HG02884 (cell line): ENCODE measurements at regions not wholly inside any gene's neighbourhood (a gene's known extent, or its start where the extent isn't known, plus 50 kb on each side); places are given as distances from the start of the nearest gene placed in this dataset.
"Not testable (repeated sequence)": the region's sequence is repeated elsewhere in the genome, so short reads cannot be mapped to it uniquely, and the experiment has no call there.

Experiments used
- ATAC-seq: cut with Tn5 transposase; IDR thresholded peaks from one replicate; pipeline ENCODE4 v1.9.1; 2021; ENCODE audit warnings: mild to moderate bottlenecking, moderate library complexity; ENCODE audit not compliant: unreplicated experiment

GRCh38 chr3:75434276-75434912 is 229.7 kb upstream of the FRG2C start:
- not testable (repeated sequence) for ATAC-seq

GRCh38 chr3:75434913-75435793 is 229.0 kb upstream of the FRG2C start:
- ATAC-seq = peak; percentile 96

GRCh38 chr3:75435794-75436400 is 228.2 kb upstream of the FRG2C start:
- ATAC-seq = not testable (repeated sequence)

- ATAC-seq = not testable (repeated sequence)
These were observed 223.1 kb upstream of the FRG2C start for GRCh38 chr3:75440986-75441385.

- ATAC-seq = not testable (repeated sequence)
These were observed 219.5 kb upstream of the FRG2C start for GRCh38 chr3:75444634-75445033.

- ATAC-seq = not testable (repeated sequence)
These were observed 218.9 kb upstream of the FRG2C start for GRCh38 chr3:75445234-75445633.

GRCh38 chr3:75446948-75447347 is 217.2 kb upstream of the FRG2C start:
- not testable (repeated sequence) for ATAC-seq

GRCh38 chr3:75453328-75453727 is 210.8 kb upstream of the FRG2C start:
- ATAC-seq = not testable (repeated sequence)

- not testable (repeated sequence) for ATAC-seq
These were observed 210.3 kb upstream of the FRG2C start for GRCh38 chr3:75453839-75454238.

GRCh38 chr3:75474530-75474929 is 189.6 kb upstream of the FRG2C start:
- not testable (repeated sequence) for ATAC-seq

GRCh38 chr3:75496600-75496999 is 167.5 kb upstream of the FRG2C start:
- not testable (repeated sequence) for ATAC-seq

- ATAC-seq = not testable (repeated sequence)
These were observed 163.8 kb upstream of the FRG2C start for GRCh38 chr3:75500357-75500756.

- not testable (repeated sequence) for ATAC-seq
These were observed 162.0 kb upstream of the FRG2C start for GRCh38 chr3:75502171-75502570.

- not testable (repeated sequence) for ATAC-seq
These were observed 161.1 kb upstream of the FRG2C start for GRCh38 chr3:75502769-75503756.

- no peak for ATAC-seq
These were observed 157.5 kb upstream of the FRG2C start for GRCh38 chr3:75506603-75507002.

GRCh38 chr3:75507956-75508355 is 156.2 kb upstream of the FRG2C start:
- ATAC-seq = not testable (repeated sequence)

- not testable (repeated sequence) for ATAC-seq
These were observed 136.5 kb upstream of the FRG2C start for GRCh38 chr3:75527657-75528056.

- not testable (repeated sequence) for ATAC-seq
These were observed 112.0 kb upstream of the FRG2C start for GRCh38 chr3:75552095-75552494.

GRCh38 chr3:75564427-75564826 is 99.7 kb upstream of the FRG2C start:
- not testable (repeated sequence) for ATAC-seq

- ATAC-seq = not testable (repeated sequence)
These were observed 91.8 kb upstream of the FRG2C start for GRCh38 chr3:75572303-75572702.
